Astrocyte (in vitro differentiated cells and primary cell): ENCODE measurements at regions not wholly inside any gene's neighbourhood (a gene's known extent, or its start where the extent isn't known, plus 50 kb on each side); places are given as distances from the start of the nearest gene placed in this dataset.
"Not testable (repeated sequence)": the region's sequence is repeated elsewhere in the genome, so short reads cannot be mapped to it uniquely, and the experiment has no call there.

Experiments used
- EZH2 ChIP-seq: IDR thresholded peaks from 2 replicates; pipeline ENCODE4 v1.6.1; 2012; ENCODE audit warnings: mild to moderate bottlenecking, low read length, inconsistent platforms; ENCODE audit not compliant: insufficient read depth
- TF ChIP-seq, protein P1 (sequence below): IDR thresholded peaks from 2 replicates; pipeline ENCODE4 v1.5.1; 2011; ENCODE audit warnings: low read depth, mild to moderate bottlenecking, inconsistent platforms, low read length, moderate library complexity; ENCODE audit not compliant: insufficient read depth

DNA sequence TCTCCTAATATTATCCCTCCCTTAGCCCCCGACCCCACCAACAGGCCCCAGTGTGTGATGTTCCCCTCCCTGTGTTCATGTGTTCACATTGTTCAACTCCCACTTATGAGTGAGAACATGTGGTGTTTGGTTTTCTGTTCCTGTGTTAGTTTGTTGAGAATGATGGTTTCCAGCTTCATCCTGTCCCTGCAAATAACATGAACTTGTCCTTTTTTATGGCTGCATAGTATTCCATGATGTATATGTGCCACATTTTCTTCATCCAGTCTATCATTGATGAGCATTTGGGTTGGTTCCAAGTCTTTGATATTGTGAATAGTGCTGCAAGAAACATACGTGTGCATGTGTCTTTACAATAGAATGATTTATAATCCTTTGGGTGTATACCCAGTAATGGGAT, 241.3 kb upstream of the SGO1 start:
- TF ChIP-seq, protein P1, sequence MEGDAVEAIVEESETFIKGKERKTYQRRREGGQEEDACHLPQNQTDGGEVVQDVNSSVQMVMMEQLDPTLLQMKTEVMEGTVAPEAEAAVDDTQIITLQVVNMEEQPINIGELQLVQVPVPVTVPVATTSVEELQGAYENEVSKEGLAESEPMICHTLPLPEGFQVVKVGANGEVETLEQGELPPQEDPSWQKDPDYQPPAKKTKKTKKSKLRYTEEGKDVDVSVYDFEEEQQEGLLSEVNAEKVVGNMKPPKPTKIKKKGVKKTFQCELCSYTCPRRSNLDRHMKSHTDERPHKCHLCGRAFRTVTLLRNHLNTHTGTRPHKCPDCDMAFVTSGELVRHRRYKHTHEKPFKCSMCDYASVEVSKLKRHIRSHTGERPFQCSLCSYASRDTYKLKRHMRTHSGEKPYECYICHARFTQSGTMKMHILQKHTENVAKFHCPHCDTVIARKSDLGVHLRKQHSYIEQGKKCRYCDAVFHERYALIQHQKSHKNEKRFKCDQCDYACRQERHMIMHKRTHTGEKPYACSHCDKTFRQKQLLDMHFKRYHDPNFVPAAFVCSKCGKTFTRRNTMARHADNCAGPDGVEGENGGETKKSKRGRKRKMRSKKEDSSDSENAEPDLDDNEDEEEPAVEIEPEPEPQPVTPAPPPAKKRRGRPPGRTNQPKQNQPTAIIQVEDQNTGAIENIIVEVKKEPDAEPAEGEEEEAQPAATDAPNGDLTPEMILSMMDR: not testable (repeated sequence)
- not testable (repeated sequence) for TF ChIP-seq EZH2
